D721Med (cell line): ENCODE measurements at regions not wholly inside any gene's neighbourhood (a gene's known extent, or its start where the extent isn't known, plus 50 kb on each side); places are given as distances from the start of the nearest gene placed in this dataset.
"Not testable (repeated sequence)": the region's sequence is repeated elsewhere in the genome, so short reads cannot be mapped to it uniquely, and the experiment has no call there.

ENCODE experiments used
- DNase-seq: peaks from one replicate; pipeline ENCODE4 v3.0.0; 2011; ENCODE audit warnings: low spot score; ENCODE audit not compliant: insufficient read length
- FAIRE-seq: peaks from 2 replicates; lab custom pipeline; 2011; peaks lifted over from hg19 to GRCh38; lab: Jason Lieb, UNC
- CTCF ChIP-seq: IDR thresholded peaks from 2 replicates; pipeline ENCODE4 v1.5.1; 2012; ENCODE audit warnings: mild to moderate bottlenecking, control low read depth; ENCODE audit not compliant: insufficient read depth; ENCODE audit errors: missing control alignments

- DNase-seq (no peak), FAIRE-seq (no peak)
Measured at GRCh38 chr11:86171627-86172026, 72.9 kb upstream of the EED start.

GRCh38 chr11:86167499-86168164, 76.9 kb upstream of the EED start:
- no peak for TF ChIP-seq CTCF
- no peak for DNase-seq
- FAIRE-seq, result no peak

More at GRCh38 chr11:86171627-86172026, 72.9 kb upstream of the EED start:
- no peak for TF ChIP-seq CTCF

- not testable (repeated sequence) for FAIRE-seq, DNase-seq
Measured at GRCh38 chr11:86166287-86166686, 78.3 kb upstream of the EED start.

GRCh38 chr11:86164106-86164505, 80.4 kb upstream of the EED start:
- no peak for FAIRE-seq

GRCh38 chr11:86163221-86163876, 81.2 kb upstream of the EED start:
- not testable (repeated sequence) for FAIRE-seq, DNase-seq

More at GRCh38 chr11:86164106-86164505, 80.4 kb upstream of the EED start:
- no peak for TF ChIP-seq CTCF
- DNase-seq, result no peak

- DNase-seq (no peak), FAIRE-seq (no peak)
- TF ChIP-seq CTCF, result no peak
Measured at GRCh38 chr11:86162239-86162638, 82.3 kb upstream of the EED start.

GRCh38 chr11:86161837-86162236, 82.7 kb upstream of the EED start:
- no peak for FAIRE-seq
- TF ChIP-seq CTCF, result no peak
- DNase-seq, result no peak

- no peak for FAIRE-seq
- no peak for TF ChIP-seq CTCF
- no peak for DNase-seq
Measured at GRCh38 chr11:86161336-86161735, 83.2 kb upstream of the EED start.
